H1 (cell line): ENCODE measurements at regions not wholly inside any gene's neighbourhood (a gene's known extent, or its start where the extent isn't known, plus 50 kb on each side); places are given as distances from the start of the nearest gene placed in this dataset.

ENCODE experiments used
- CTCF ChIA-PET: fragments of 300-600 bp; sonication (Branson Sonifier 250); formaldehyde crosslinking; loops from one replicate; lab custom pipeline; 2021; ENCODE audit not compliant: partially characterized antibody; lab: Charles Lee
- POLR2A ChIA-PET: fragments of 300-600 bp; sonication (Branson Sonifier 250); formaldehyde crosslinking; loops from one replicate; lab custom pipeline; 2021; ENCODE audit warnings: inconsistent platforms; ENCODE audit not compliant: partially characterized antibody; lab: Charles Lee
- DNase-seq, 2 experiments: peaks; one replicate each; pipeline versions ENCODE4 v3.0.0 to v3.0.0-alpha.2; 2010 to 2022; ENCODE audit warnings: low spot score in 2 of 2, low read depth in 1 of 2, mixed read lengths in 1 of 2
- FAIRE-seq: peaks from 2 replicates; lab custom pipeline; 2011; peaks lifted over from hg19 to GRCh38; lab: Jason Lieb, UNC
- H2AFZ ChIP-seq: 2 replicates; pipeline ENCODE4 v1.8.1; 2012; ENCODE audit warnings: low read length, inconsistent platforms
- H2AK5ac ChIP-seq: 2 replicates; pipeline ENCODE4 v1.6.1; 2013; ENCODE audit warnings: low read depth, low read length
- H2BK120ac ChIP-seq: replicated peaks from 2 replicates; pipeline ENCODE3; 2013; ENCODE audit warnings: low read depth, low read length, inconsistent platforms
- H2BK12ac ChIP-seq: 2 replicates; pipeline ENCODE4 v1.6.1; 2013; ENCODE audit warnings: low read depth, low read length
- H2BK15ac ChIP-seq: 2 replicates; pipeline ENCODE4 v1.6.1; 2013; ENCODE audit warnings: low read length
- H2BK20ac ChIP-seq: 2 replicates; pipeline ENCODE4 v1.6.1; 2013; ENCODE audit warnings: low read length
- H2BK5ac ChIP-seq: 2 replicates; pipeline ENCODE4 v1.6.1; 2013; ENCODE audit warnings: low read depth, low read length
- H3K14ac ChIP-seq: 2 replicates; pipeline ENCODE4 v1.6.1; 2013; ENCODE audit warnings: inconsistent platforms; ENCODE audit not compliant: insufficient read length
- H3K18ac ChIP-seq: 2 replicates; pipeline ENCODE4 v1.6.1; 2013; ENCODE audit warnings: low read length; ENCODE audit errors: extremely low read depth
- H3K23ac ChIP-seq: 2 replicates; pipeline ENCODE4 v1.6.1; 2013; ENCODE audit warnings: inconsistent platforms; ENCODE audit not compliant: insufficient read length
- H3K23me2 ChIP-seq: 2 replicates; pipeline ENCODE4 v1.6.1; 2013; ENCODE audit warnings: low read depth, low read length
- H3K27ac ChIP-seq: 2 replicates; pipeline ENCODE4 v1.6.1; 2011; ENCODE audit warnings: low read depth, low read length, inconsistent platforms
- H3K27me3 ChIP-seq, 4 experiments: replicated peaks in 1 of 4; 1 replicate in 1 of 4; 2 replicates in 3 of 4; pipeline versions ENCODE4 v1.6.1 to v1.8.1; 2011 to 2013; ENCODE audit warnings: low read length in 3 of 4, mild to moderate bottlenecking in 3 of 4, inconsistent platforms in 2 of 4, mixed read lengths in 2 of 4, moderate library complexity in 1 of 4; ENCODE audit not compliant: control insufficient read depth in 3 of 4, insufficient read depth in 3 of 4; ENCODE audit errors: extremely low read depth in 1 of 4
- H3K36me3 ChIP-seq, 4 experiments: 2 replicates each; pipeline versions ENCODE4 v1.6.1 to v1.8.1; 2011 to 2013; ENCODE audit warnings: mild to moderate bottlenecking in 4 of 4, low read length in 3 of 4, moderate library complexity in 2 of 4, control low read depth in 1 of 4, inconsistent platforms in 1 of 4; ENCODE audit not compliant: insufficient read depth in 4 of 4, control insufficient read depth in 2 of 4
- H3K4ac ChIP-seq: replicated peaks from 2 replicates; pipeline ENCODE3; 2013; ENCODE audit warnings: low read length, low read depth, mixed read lengths, inconsistent platforms; ENCODE audit not compliant: insufficient read length
- H3K4me1 ChIP-seq, 4 experiments: replicated peaks in 1 of 4; 1 replicate in 1 of 4; 2 replicates in 3 of 4; pipeline versions ENCODE4 v1.6.1 to v1.8.1; 2011 to 2013; ENCODE audit warnings: low read length in 3 of 4, inconsistent platforms in 2 of 4, mixed read lengths in 1 of 4; ENCODE audit not compliant: insufficient read depth in 4 of 4, control insufficient read depth in 3 of 4
- H3K4me2 ChIP-seq, 2 experiments: 2 replicates each; pipeline versions ENCODE4 v1.6.1 to v1.8.1; 2011 to 2013; ENCODE audit warnings: low read depth in 2 of 2, low read length in 2 of 2, control low read depth in 1 of 2, inconsistent platforms in 1 of 2, mild to moderate bottlenecking in 1 of 2; ENCODE audit not compliant: insufficient read depth in 1 of 2
- H3K4me3 ChIP-seq, 4 experiments: fragments of 200-600, 300-600 bp in 1 of 4; sonication (generic), shearing (Covaris generic), sonication (Bioruptor Twin) in 1 of 4; 2 replicates each; pipeline versions ENCODE4 v1.5.1 to v1.8.1; 2011 to 2016; ENCODE audit warnings: low read length in 4 of 4, low read depth in 3 of 4, control low read depth in 2 of 4, inconsistent platforms in 2 of 4, mild to moderate bottlenecking in 2 of 4, mixed read lengths in 1 of 4, moderate library complexity in 1 of 4; ENCODE audit not compliant: insufficient read depth in 2 of 4; ENCODE audit errors: extremely low read depth in 1 of 4
- H3K56ac ChIP-seq: replicated peaks from 2 replicates; pipeline ENCODE3; 2013; ENCODE audit warnings: low read depth, mild to moderate bottlenecking, mixed read lengths, low read length, inconsistent platforms; ENCODE audit not compliant: insufficient read length
- H3K79me1 ChIP-seq: 2 replicates; pipeline ENCODE4 v1.6.1; 2013; ENCODE audit warnings: low read depth, low read length, control low read depth
- H3K79me2 ChIP-seq, 2 experiments: 2 replicates each; pipeline versions ENCODE4 v1.6.1 to v1.8.1; 2012 to 2013; ENCODE audit warnings: low read length in 2 of 2, mild to moderate bottlenecking in 2 of 2, inconsistent platforms in 1 of 2; ENCODE audit not compliant: insufficient read depth in 2 of 2, control insufficient read depth in 1 of 2
- H3K9ac ChIP-seq, 4 experiments: replicated peaks in 1 of 4; 1 replicate in 1 of 4; 2 replicates in 3 of 4; pipeline versions ENCODE4 v1.6.1 to v1.8.1; 2011 to 2013; ENCODE audit warnings: low read depth in 3 of 4, low read length in 3 of 4, control low read depth in 2 of 4, mild to moderate bottlenecking in 2 of 4, moderate library complexity in 2 of 4, inconsistent platforms in 1 of 4; ENCODE audit errors: extremely low read depth in 1 of 4
- H3K9me3 ChIP-seq, 2 experiments: 2 replicates each; pipeline versions ENCODE4 v1.6.1 to v1.8.1; 2012 to 2013; ENCODE audit warnings: mild to moderate bottlenecking in 2 of 2, moderate library complexity in 2 of 2, control low read depth in 1 of 2, inconsistent platforms in 1 of 2, low read depth in 1 of 2, low read length in 1 of 2, mixed read lengths in 1 of 2; ENCODE audit not compliant: insufficient read depth in 2 of 2
- H4K20me1 ChIP-seq, 2 experiments: replicated peaks in 1 of 2; 2 replicates each; pipeline versions ENCODE3 to v1.8.1; 2011 to 2013; ENCODE audit warnings: inconsistent platforms in 2 of 2, low read length in 2 of 2, mild to moderate bottlenecking in 1 of 2; ENCODE audit not compliant: insufficient read depth in 2 of 2, control insufficient read depth in 1 of 2
- H4K5ac ChIP-seq: 2 replicates; pipeline ENCODE4 v1.6.1; 2013; ENCODE audit warnings: low read length, low read depth, mixed read lengths, inconsistent platforms; ENCODE audit not compliant: insufficient read length
- H4K8ac ChIP-seq: 2 replicates; pipeline ENCODE4 v1.8.0; 2013; ENCODE audit warnings: mild to moderate bottlenecking, moderate library complexity, low read length, inconsistent platforms; ENCODE audit not compliant: insufficient read depth; ENCODE audit errors: extremely low read depth
- H4K91ac ChIP-seq: replicated peaks from 2 replicates; pipeline ENCODE3; 2013; ENCODE audit warnings: low read length, mixed read lengths, inconsistent platforms; ENCODE audit not compliant: insufficient read length
- BRCA1 ChIP-seq: IDR thresholded peaks from 2 replicates; pipeline ENCODE4 v1.6.1; 2012; ENCODE audit warnings: low read depth, low read length, improper control_type of control experiment
- GTF2F1 ChIP-seq: IDR thresholded peaks from 2 replicates; pipeline ENCODE4 v1.6.1; 2012; ENCODE audit warnings: low read depth, low read length, improper control_type of control experiment, borderline replicate concordance
- HDAC6 ChIP-seq: IDR thresholded peaks from one replicate; pipeline ENCODE4 v1.7.1; 2012; ENCODE audit warnings: low read depth, mild to moderate bottlenecking, inconsistent platforms, low read length, moderate library complexity
- SUZ12 ChIP-seq: fragments of 200-600 bp; sonication (generic); IDR thresholded peaks from 2 replicates; pipeline ENCODE4 v1.6.1; 2012; ENCODE audit warnings: mild to moderate bottlenecking, inconsistent platforms, low read length, moderate library complexity, mixed read lengths
- TEAD4 ChIP-seq: IDR thresholded peaks from 2 replicates; pipeline ENCODE4 v1.6.1; 2012; ENCODE audit warnings: low read depth, low read length, inconsistent platforms, mixed read lengths
- WGBS, 2 experiments: shearing (Covaris generic) in 1 of 2; methylation state at CpG; one replicate each; pipeline versions ENCODE4 v1.1.6 to v1.1.7; 2013 to 2015; ENCODE audit warnings: low lambda C conversion rate in 2 of 2, mixed read lengths in 2 of 2, inconsistent platforms in 1 of 2, low coverage in 1 of 2, missing lambda C conversion rate in 1 of 2; ENCODE audit not compliant: insufficient replicate concordance in 2 of 2, insufficient coverage in 1 of 2, insufficient read length in 1 of 2; ENCODE audit errors: extremely low coverage in 1 of 2, missing lambda C conversion rate in 1 of 2; 5-methylcytosine and 5-hydroxymethylcytosine counted together
- TF ChIP-seq, protein P1 (sequence below): IDR thresholded peaks from 2 replicates; pipeline ENCODE4 v1.6.1; 2012; ENCODE audit warnings: inconsistent platforms

DNA sequence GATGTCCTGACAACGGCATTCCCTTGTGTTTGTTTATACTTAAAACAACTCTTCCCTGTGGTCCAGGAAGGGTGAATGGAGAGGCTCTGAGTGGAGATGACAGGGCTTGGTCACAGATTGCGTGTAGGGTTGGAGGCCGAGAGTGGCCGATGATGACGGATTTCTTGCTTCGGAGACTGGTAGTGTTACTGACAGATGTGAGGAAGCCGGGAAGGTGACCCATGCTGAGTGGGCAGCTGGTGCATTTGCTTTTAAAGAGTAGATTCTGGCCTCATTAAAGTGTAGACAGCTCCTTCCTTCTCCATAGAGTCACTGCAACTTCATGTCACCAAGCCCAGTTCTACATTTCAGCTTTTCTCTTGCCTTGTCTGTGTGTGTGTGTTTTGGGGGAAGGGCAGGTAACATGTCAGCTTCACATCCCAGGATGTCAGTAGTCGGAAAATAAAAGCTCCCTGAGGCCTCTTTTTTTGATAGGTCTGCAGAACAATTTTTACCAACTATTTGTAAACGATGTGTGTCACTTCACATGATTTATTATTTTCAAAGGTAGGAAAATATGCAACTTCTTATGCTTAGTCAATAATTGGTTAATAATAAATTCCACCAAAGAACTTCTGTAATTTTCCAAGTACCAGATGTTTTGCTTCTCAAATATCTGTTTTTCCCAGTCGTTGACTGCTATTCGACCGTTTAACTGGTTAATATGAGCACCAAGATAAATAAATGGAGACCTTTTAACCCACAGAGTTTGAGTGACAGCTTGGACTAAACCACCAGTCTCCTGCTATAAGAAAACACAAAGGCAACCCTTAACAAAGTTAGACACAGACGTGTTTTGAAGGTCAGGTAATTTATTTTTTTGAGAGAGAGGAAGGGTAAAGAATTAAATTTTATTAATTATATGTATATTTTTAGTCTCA lies 436.9 kb downstream of the SLC4A3 start:
- no peaks in the 10 kb centered on the region for H3K79me2 ChIP-seq
- H4K5ac ChIP-seq = no peak overlapping the region
- POLR2A ChIA-PET = interaction anchor here (0.8 kb wide), 1 partner anchor 21 kb away, joined by 3 read pairs; no protein-coding TSS in a partner anchor
- no peak overlapping the region for H2BK120ac ChIP-seq
- H3K23ac ChIP-seq = no peak overlapping the region
- no peaks in the 10 kb centered on the region for H3K36me3 ChIP-seq
- no peak overlapping the region for H2AFZ ChIP-seq
- H3K4me2 ChIP-seq = no peak overlapping the region
- no peak overlapping the region for H3K9ac ChIP-seq
- no peak overlapping the region for H3K4me3 ChIP-seq
- no peak overlapping the region for H3K56ac ChIP-seq
- H2BK20ac ChIP-seq = no peak overlapping the region
- no peaks in the 10 kb centered on the region for H3K79me1 ChIP-seq
- no peak overlapping the region for H2AK5ac ChIP-seq
- no peak overlapping the region for H2BK5ac ChIP-seq
- no peak overlapping the region for H4K91ac ChIP-seq
- H3K27me3 ChIP-seq = no peaks in the 10 kb centered on the region
- DNase-seq = no peak
- H2BK15ac ChIP-seq = no peak overlapping the region
- CTCF ChIA-PET = interaction anchor here (0.8 to 2.0 kb wide), 3 partner anchors 13 to 65 kb away, joined by 3 to 4 read pairs (median 4); no protein-coding TSS in a partner anchor
- no peak overlapping the region for H3K18ac ChIP-seq
- H2BK12ac ChIP-seq = no peak overlapping the region
- no peak overlapping the region for H4K8ac ChIP-seq
- no peaks in the 10 kb centered on the region for H3K9me3 ChIP-seq
- no peak for TF ChIP-seq TEAD4
- TF ChIP-seq GTF2F1 = no peak
- TF ChIP-seq, protein P1, sequence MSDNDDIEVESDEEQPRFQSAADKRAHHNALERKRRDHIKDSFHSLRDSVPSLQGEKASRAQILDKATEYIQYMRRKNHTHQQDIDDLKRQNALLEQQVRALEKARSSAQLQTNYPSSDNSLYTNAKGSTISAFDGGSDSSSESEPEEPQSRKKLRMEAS = no peak
- no peak for TF ChIP-seq SUZ12
- no peak for TF ChIP-seq BRCA1
- TF ChIP-seq HDAC6 = no peak
- H3K23me2 ChIP-seq = no peaks in the 10 kb centered on the region
- H3K4ac ChIP-seq = no peak overlapping the region
- peaks cover 0 to 3% (median 0%) of the 10 kb centered on the region in 4 experiments; a peak in 1 of 7 replicates for H3K4me1 ChIP-seq
- 91% methylated on average over 13 of the region's 13 CpGs; no CpG with 5 or more reads in 1 of the 2 experiments for WGBS, 2 experiments
- FAIRE-seq = no peak
- H3K14ac ChIP-seq = no peak overlapping the region
- H4K20me1 ChIP-seq = no peaks in the 10 kb centered on the region
- no peak overlapping the region for H3K27ac ChIP-seq
